ENCODE measurements at regions not wholly inside any gene's neighbourhood (a gene's known extent, or its start where the extent isn't known, plus 50 kb on each side); places are given as distances from the start of the nearest gene placed in this dataset.

GRCh38 chr2:123870206-123870880 is 154.7 kb upstream of the CNTNAP5 start:
- no peak overlapping the region for H3K9ac ChIP-seq (ENCODE audit: low read length)
- H3K36me3 ChIP-seq (ENCODE audit: low read depth, low read length): no peaks in the 10 kb centered on the region
- BruUV-seq (replicated peaks): no TSS peak
- no peak for DNase-seq
- no peaks in the 10 kb centered on the region for H4K20me1 ChIP-seq (ENCODE audit: low read length)
- ATAC-seq: no peak
- no peak overlapping the region for H3K27ac ChIP-seq (ENCODE audit: low read length)
- H3K4me3 ChIP-seq (ENCODE audit: low read length): no peak overlapping the region
- H3K9me2 ChIP-seq (replicated peaks; ENCODE audit: low read length): no peaks in the 10 kb centered on the region
- H3K79me2 ChIP-seq (ENCODE audit: low read length): no peaks in the 10 kb centered on the region
- H3K4me1 ChIP-seq (ENCODE audit: insufficient read depth, low read length): no peaks in the 10 kb centered on the region
- CTCF ChIA-PET: no interaction called here
- no peak overlapping the region for H2AFZ ChIP-seq (ENCODE audit: low read length)
- no peak overlapping the region for H3K4me2 ChIP-seq (ENCODE audit: low read length)
- TF ChIP-seq EZH2phosphoT487 (IDR thresholded peaks at IDR 0.05; ENCODE audit: borderline replicate concordance, low read length) (no peak), EZH2 (IDR thresholded peaks at IDR 0.05; ENCODE audit: low read length, unreplicated experiment) (no peak)
- TF ChIP-seq, protein P1, sequence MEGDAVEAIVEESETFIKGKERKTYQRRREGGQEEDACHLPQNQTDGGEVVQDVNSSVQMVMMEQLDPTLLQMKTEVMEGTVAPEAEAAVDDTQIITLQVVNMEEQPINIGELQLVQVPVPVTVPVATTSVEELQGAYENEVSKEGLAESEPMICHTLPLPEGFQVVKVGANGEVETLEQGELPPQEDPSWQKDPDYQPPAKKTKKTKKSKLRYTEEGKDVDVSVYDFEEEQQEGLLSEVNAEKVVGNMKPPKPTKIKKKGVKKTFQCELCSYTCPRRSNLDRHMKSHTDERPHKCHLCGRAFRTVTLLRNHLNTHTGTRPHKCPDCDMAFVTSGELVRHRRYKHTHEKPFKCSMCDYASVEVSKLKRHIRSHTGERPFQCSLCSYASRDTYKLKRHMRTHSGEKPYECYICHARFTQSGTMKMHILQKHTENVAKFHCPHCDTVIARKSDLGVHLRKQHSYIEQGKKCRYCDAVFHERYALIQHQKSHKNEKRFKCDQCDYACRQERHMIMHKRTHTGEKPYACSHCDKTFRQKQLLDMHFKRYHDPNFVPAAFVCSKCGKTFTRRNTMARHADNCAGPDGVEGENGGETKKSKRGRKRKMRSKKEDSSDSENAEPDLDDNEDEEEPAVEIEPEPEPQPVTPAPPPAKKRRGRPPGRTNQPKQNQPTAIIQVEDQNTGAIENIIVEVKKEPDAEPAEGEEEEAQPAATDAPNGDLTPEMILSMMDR (conservative IDR thresholded peaks at IDR 0.05; ENCODE audit: low read depth, low read length): no peak
- POLR2A ChIA-PET (ENCODE audit: unreplicated experiment): no interaction called here
- H3K27me3 ChIP-seq (ENCODE audit: low read length): no peaks in the 10 kb centered on the region
- no peaks in the 10 kb centered on the region for H3F3A ChIP-seq (ENCODE audit: low read length, unreplicated experiment)
- intact Hi-C loops (cut with micrococcal nuclease): no loop called here
- H3K9me3 ChIP-seq (ENCODE audit: low read length): no peaks in the 10 kb centered on the region

GRCh38 chr2:123870881-123871276 is 154.2 kb upstream of the CNTNAP5 start:
- H3K9me2 ChIP-seq (replicated peaks; ENCODE audit: low read length): no peaks in the 10 kb centered on the region
- no peaks in the 10 kb centered on the region for H3K27me3 ChIP-seq (ENCODE audit: low read length)
- H3K79me2 ChIP-seq (ENCODE audit: low read length): no peaks in the 10 kb centered on the region
- H4K20me1 ChIP-seq (ENCODE audit: low read length): no peaks in the 10 kb centered on the region
- no peaks in the 10 kb centered on the region for H3K9me3 ChIP-seq (ENCODE audit: low read length)
- no peak overlapping the region for H3K4me2 ChIP-seq (ENCODE audit: low read length)
- ATAC-seq (no peak), DNase-seq (no peak)
- H3K36me3 ChIP-seq (ENCODE audit: low read depth, low read length): no peaks in the 10 kb centered on the region
- intact Hi-C loops (cut with micrococcal nuclease): no loop called here
- no peaks in the 10 kb centered on the region for H3F3A ChIP-seq (ENCODE audit: low read length, unreplicated experiment)
- TF ChIP-seq, protein P1 (conservative IDR thresholded peaks at IDR 0.05; ENCODE audit: low read depth, low read length): no peak
- TF ChIP-seq EZH2phosphoT487 (IDR thresholded peaks at IDR 0.05; ENCODE audit: borderline replicate concordance, low read length): no peak
- TF ChIP-seq EZH2 (IDR thresholded peaks at IDR 0.05; ENCODE audit: low read length, unreplicated experiment): no peak
- no TSS peak for BruUV-seq (replicated peaks)
- H3K4me3 ChIP-seq (ENCODE audit: low read length): no peak overlapping the region
- POLR2A ChIA-PET (ENCODE audit: unreplicated experiment): no interaction called here
- no peaks in the 10 kb centered on the region for H3K4me1 ChIP-seq (ENCODE audit: insufficient read depth, low read length)
- no peak overlapping the region for H3K9ac ChIP-seq (ENCODE audit: low read length)
- no peak overlapping the region for H3K27ac ChIP-seq (ENCODE audit: low read length)
- CTCF ChIA-PET: no interaction called here
- no peak overlapping the region for H2AFZ ChIP-seq (ENCODE audit: low read length)

DNA sequence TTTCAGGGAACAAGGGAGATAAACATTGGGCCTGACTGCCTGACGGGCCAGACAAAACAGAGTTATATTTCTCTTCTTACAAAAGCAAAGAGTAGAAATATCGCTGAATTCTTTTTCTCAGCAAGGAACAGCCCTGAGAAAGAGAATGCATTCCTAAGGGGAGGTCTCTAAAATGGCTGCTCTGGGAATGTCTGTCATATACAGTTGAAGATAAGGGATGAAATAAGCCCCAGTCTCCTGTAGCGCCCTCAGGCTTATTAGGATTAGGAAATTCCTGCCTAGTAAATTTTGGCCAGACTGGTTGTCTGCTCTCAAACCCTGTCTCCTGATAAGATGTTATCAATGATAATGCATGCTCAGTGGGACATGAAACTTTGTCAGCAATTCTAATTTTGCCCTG is 134.9 kb upstream of the CNTNAP5 start:
- ChIA-PET CTCF (no interaction called here), POLR2A (ENCODE audit: unreplicated experiment) (no interaction called here)
- H3K4me1 ChIP-seq (ENCODE audit: insufficient read depth, low read length): no peaks in the 10 kb centered on the region
- H3F3A ChIP-seq (ENCODE audit: low read length, unreplicated experiment): no peaks in the 10 kb centered on the region
- ATAC-seq: no peak
- H3K27ac ChIP-seq (ENCODE audit: low read length): no peak overlapping the region
- no peak overlapping the region for H3K9ac ChIP-seq (ENCODE audit: low read length)
- TF ChIP-seq EZH2phosphoT487 (IDR thresholded peaks at IDR 0.05; ENCODE audit: borderline replicate concordance, low read length) (no peak), EZH2 (IDR thresholded peaks at IDR 0.05; ENCODE audit: low read length, unreplicated experiment) (no peak)
- TF ChIP-seq, protein P1 (conservative IDR thresholded peaks at IDR 0.05; ENCODE audit: low read depth, low read length): no peak
- no peak overlapping the region for H2AFZ ChIP-seq (ENCODE audit: low read length)
- H3K27me3 ChIP-seq (ENCODE audit: low read length): no peaks in the 10 kb centered on the region
- H3K9me3 ChIP-seq (ENCODE audit: low read length): 0 out of 2 replicates have a peak, but pooled peaks cover 7% of the 10 kb centered on the region
- no peak for DNase-seq
- intact Hi-C loops (cut with micrococcal nuclease): no loop called here
- H3K36me3 ChIP-seq (ENCODE audit: low read depth, low read length): no peaks in the 10 kb centered on the region
- H3K79me2 ChIP-seq (ENCODE audit: low read length): no peaks in the 10 kb centered on the region
- H3K4me3 ChIP-seq (ENCODE audit: low read length): no peak overlapping the region
- no TSS peak for BruUV-seq (replicated peaks)
- H3K4me2 ChIP-seq (ENCODE audit: low read length): no peak overlapping the region
- H3K9me2 ChIP-seq (replicated peaks; ENCODE audit: low read length): no peaks in the 10 kb centered on the region
- no peaks in the 10 kb centered on the region for H4K20me1 ChIP-seq (ENCODE audit: low read length)

All from PC-3 (cell line).